Keratinocyte (primary cell): ENCODE measurements at regions not wholly inside any gene's neighbourhood (a gene's known extent, or its start where the extent isn't known, plus 50 kb on each side); places are given as distances from the start of the nearest gene placed in this dataset.

Experiments used
- DNase-seq: peaks from one replicate; pipeline ENCODE4 v3.0.0-alpha.2; 2011; ENCODE audit warnings: low read depth, missing footprints, low spot score
- FAIRE-seq: peaks from 2 replicates; lab custom pipeline; 2011; peaks lifted over from hg19 to GRCh38; lab: Jason Lieb, UNC
- H2AFZ ChIP-seq: 2 replicates; pipeline ENCODE4 v1.6.0; 2012; ENCODE audit warnings: low read length, control low read depth, inconsistent platforms; ENCODE audit not compliant: control insufficient read depth
- H3K27ac ChIP-seq: 2 replicates; pipeline ENCODE4 v1.5.1; 2011; ENCODE audit warnings: low read length; ENCODE audit not compliant: control insufficient read depth, insufficient read depth
- H3K27me3 ChIP-seq: 3 replicates; pipeline ENCODE4 v1.6.0; 2011; ENCODE audit warnings: low read length; ENCODE audit not compliant: control insufficient read depth, insufficient read depth; ENCODE audit errors: extremely low read depth
- H3K36me3 ChIP-seq, 2 experiments: 2 replicates in 1 of 2; 3 replicates in 1 of 2; pipeline ENCODE4 v1.5.1; 2011; ENCODE audit warnings: low read length in 2 of 2, mild to moderate bottlenecking in 1 of 2; ENCODE audit not compliant: control insufficient read depth in 2 of 2, insufficient read depth in 2 of 2; ENCODE audit errors: extremely low read depth in 1 of 2
- H3K4me1 ChIP-seq: 3 replicates; pipeline ENCODE4 v1.5.1; 2011; ENCODE audit warnings: low read length; ENCODE audit not compliant: control insufficient read depth, insufficient read depth; ENCODE audit errors: extremely low read depth
- H3K4me2 ChIP-seq: 3 replicates; pipeline ENCODE4 v1.6.0; 2011; ENCODE audit warnings: low read depth, low read length; ENCODE audit not compliant: control insufficient read depth, insufficient read depth; ENCODE audit errors: extremely low read depth
- H3K4me3 ChIP-seq, 3 experiments: fragments of 200-600 bp in 1 of 3; sonication (generic) in 1 of 3; 2 replicates in 2 of 3; 3 replicates in 1 of 3; pipeline ENCODE4 v1.5.1; 2011 to 2016; ENCODE audit warnings: low read length in 3 of 3, mild to moderate bottlenecking in 3 of 3, control low read depth in 2 of 3, inconsistent platforms in 1 of 3, low read depth in 1 of 3, mixed read lengths in 1 of 3, mixed run types in 1 of 3, moderate library complexity in 1 of 3; ENCODE audit not compliant: control insufficient read depth in 2 of 3, insufficient read depth in 2 of 3; ENCODE audit errors: extremely low read depth in 1 of 3
- H3K79me2 ChIP-seq: 2 replicates; pipeline ENCODE4 v1.6.0; 2012; ENCODE audit warnings: low read length; ENCODE audit not compliant: control insufficient read depth, insufficient read depth
- H3K9ac ChIP-seq: 3 replicates; pipeline ENCODE4 v1.6.0; 2011; ENCODE audit warnings: low read length; ENCODE audit not compliant: control insufficient read depth, insufficient read depth; ENCODE audit errors: extremely low read depth
- H3K9me1 ChIP-seq: 3 replicates; pipeline ENCODE4 v1.6.0; 2011; ENCODE audit warnings: low read length; ENCODE audit not compliant: control insufficient read depth, insufficient read depth; ENCODE audit errors: extremely low read depth
- H3K9me3 ChIP-seq: 2 replicates; pipeline ENCODE4 v1.5.1; 2012; ENCODE audit warnings: low read depth, low read length; ENCODE audit not compliant: control insufficient read depth
- H4K20me1 ChIP-seq: 3 replicates; pipeline ENCODE4 v1.6.0; 2011; ENCODE audit warnings: low read length; ENCODE audit not compliant: control insufficient read depth, insufficient read depth; ENCODE audit errors: extremely low read depth
- CTCF ChIP-seq, 3 experiments: IDR thresholded peaks in 1 of 3; conservative IDR thresholded peaks in 1 of 3; optimal IDR thresholded peaks in 1 of 3; 2 replicates in 2 of 3; 3 replicates in 1 of 3; pipeline versions ENCODE3 to v1.5.1; 2011; ENCODE audit warnings: low read length in 3 of 3, mild to moderate bottlenecking in 3 of 3, moderate library complexity in 2 of 3, control low read depth in 1 of 3, inconsistent platforms in 1 of 3; ENCODE audit not compliant: insufficient read depth in 2 of 3; ENCODE audit errors: extremely low read depth in 1 of 3
- EZH2 ChIP-seq: IDR thresholded peaks from one replicate; pipeline ENCODE4 v1.6.1; 2012; ENCODE audit warnings: inconsistent platforms, mild to moderate bottlenecking, low read length, moderate library complexity
- dilution Hi-C: fragments of 300-500 bp; cut with MboI; formaldehyde crosslinking; loops from one replicate; pipeline ENCODE4 v1.7.0; 2020; ENCODE audit warnings: low sequenced_read_pairs; ENCODE audit not compliant: extremely low pct_ligation_motif_present

GRCh38 chr1:195745189-195746010 is 862.8 kb downstream of the KCNT2 start:
- FAIRE-seq: no peak
- H3K27ac ChIP-seq: no peak overlapping the region
- no peaks in the 10 kb centered on the region for H3K9me3 ChIP-seq
- H3K9ac ChIP-seq: no peak overlapping the region
- no peaks in the 10 kb centered on the region for H3K36me3 ChIP-seq
- dilution Hi-C loops: no loop called here
- H3K4me1 ChIP-seq: no peaks in the 10 kb centered on the region
- DNase-seq: no peak
- no peaks in the 10 kb centered on the region for H3K27me3 ChIP-seq
- no peaks in the 10 kb centered on the region for H3K79me2 ChIP-seq
- H4K20me1 ChIP-seq: no peaks in the 10 kb centered on the region
- no peak for TF ChIP-seq CTCF (optimal IDR thresholded peaks at IDR 0.05 in 1 of 3, IDR thresholded peaks at IDR 0.05 in 1 of 3, conservative IDR thresholded peaks at IDR 0.05 in 1 of 3; ENCODE audit: extremely low read depth in 1 of 3, insufficient read depth in 2 of 3, low read length in 3 of 3)
- TF ChIP-seq EZH2: no peak
- no peak overlapping the region for H3K4me2 ChIP-seq
- no peak overlapping the region for H2AFZ ChIP-seq
- H3K9me1 ChIP-seq: no peaks in the 10 kb centered on the region
- H3K4me3 ChIP-seq: no peak overlapping the region

- Histone ChIP-seq H3K27ac (no peak overlapping the region), H2AFZ (no peak overlapping the region), H3K36me3 (no peaks in the 10 kb centered on the region), H4K20me1 (no peaks in the 10 kb centered on the region), H3K9me3 (no peaks in the 10 kb centered on the region), H3K4me2 (no peak overlapping the region), H3K4me1 (no peaks in the 10 kb centered on the region), H3K9ac (no peak overlapping the region), H3K4me3 (no peak overlapping the region), H3K9me1 (no peaks in the 10 kb centered on the region), H3K27me3 (no peaks in the 10 kb centered on the region), H3K79me2 (no peaks in the 10 kb centered on the region)
- DNase-seq (no peak), FAIRE-seq (no peak)
- TF ChIP-seq CTCF (optimal IDR thresholded peaks at IDR 0.05 in 1 of 3, IDR thresholded peaks at IDR 0.05 in 1 of 3, conservative IDR thresholded peaks at IDR 0.05 in 1 of 3; ENCODE audit: extremely low read depth in 1 of 3, insufficient read depth in 2 of 3, low read length in 3 of 3) (no peak), EZH2 (no peak)
- dilution Hi-C loops: no loop called here
Measured at GRCh38 chr1:195744256-195744655, 864.0 kb downstream of the KCNT2 start.
